Mesenchymal stem cell (in vitro differentiated cells and primary cell): ENCODE measurements at regions not wholly inside any gene's neighbourhood (a gene's known extent, or its start where the extent isn't known, plus 50 kb on each side); places are given as distances from the start of the nearest gene placed in this dataset.

Source experiments
- DNase-seq: peaks from one replicate; pipeline ENCODE4 v3.0.0-alpha.2; 2013
- H2AFZ ChIP-seq: one replicate; pipeline ENCODE4 v1.6.1; 2013; ENCODE audit warnings: low read depth, mild to moderate bottlenecking, control low read depth, inconsistent platforms, low read length, moderate library complexity
- H2AK5ac ChIP-seq: 2 replicates; pipeline ENCODE4 v1.6.1; 2013; ENCODE audit warnings: low read length, moderate library complexity, mild to moderate bottlenecking, inconsistent platforms; ENCODE audit not compliant: severe bottlenecking
- H2BK120ac ChIP-seq: one replicate; pipeline ENCODE4 v1.6.1; 2013; ENCODE audit warnings: low read depth, mild to moderate bottlenecking, inconsistent platforms, low read length, moderate library complexity
- H2BK12ac ChIP-seq, 2 experiments: one replicate each; pipeline ENCODE4 v1.6.1; 2013; ENCODE audit warnings: inconsistent platforms in 2 of 2, low read length in 2 of 2, mild to moderate bottlenecking in 2 of 2, moderate library complexity in 2 of 2, control low read depth in 1 of 2
- H2BK15ac ChIP-seq: one replicate; pipeline ENCODE4 v1.6.1; 2013; ENCODE audit warnings: mild to moderate bottlenecking, low read depth, inconsistent platforms; ENCODE audit not compliant: poor library complexity, severe bottlenecking
- H2BK5ac ChIP-seq: 2 replicates; pipeline ENCODE4 v1.6.1; 2013; ENCODE audit warnings: low read depth, mild to moderate bottlenecking, low read length, control low read depth, inconsistent platforms; ENCODE audit not compliant: poor library complexity, severe bottlenecking
- H3K14ac ChIP-seq, 2 experiments: one replicate each; pipeline ENCODE4 v1.6.1; 2013; ENCODE audit warnings: inconsistent platforms in 2 of 2, low read length in 2 of 2, control low read depth in 1 of 2, mild to moderate bottlenecking in 1 of 2, moderate library complexity in 1 of 2
- H3K18ac ChIP-seq, 2 experiments: one replicate each; pipeline ENCODE4 v1.6.1; 2013; ENCODE audit warnings: inconsistent platforms in 2 of 2, low read length in 2 of 2, control low read depth in 1 of 2, low read depth in 1 of 2, mild to moderate bottlenecking in 1 of 2
- H3K23ac ChIP-seq, 2 experiments: one replicate each; pipeline ENCODE4 v1.6.1; 2013; ENCODE audit warnings: inconsistent platforms in 2 of 2, low read length in 2 of 2, mild to moderate bottlenecking in 2 of 2, moderate library complexity in 2 of 2, control low read depth in 1 of 2
- H3K27ac ChIP-seq: 2 replicates; pipeline ENCODE4 v1.5.1; 2013; ENCODE audit warnings: mild to moderate bottlenecking, moderate library complexity, low read length, control low read depth, inconsistent platforms; ENCODE audit not compliant: poor library complexity, severe bottlenecking
- H3K27me3 ChIP-seq, 2 experiments: 2 replicates each; pipeline versions ENCODE4 v1.6.1 to v1.7.0; 2013; ENCODE audit warnings: low read length in 2 of 2, mild to moderate bottlenecking in 2 of 2, moderate library complexity in 2 of 2, control low read depth in 1 of 2, inconsistent platforms in 1 of 2; ENCODE audit not compliant: control insufficient read depth in 1 of 2, insufficient read depth in 1 of 2
- H3K36me3 ChIP-seq, 2 experiments: 2 replicates each; pipeline versions ENCODE4 v1.6.1 to v1.7.0; 2013; ENCODE audit warnings: low read length in 2 of 2, control low read depth in 1 of 2, inconsistent platforms in 1 of 2, low read depth in 1 of 2, mild to moderate bottlenecking in 1 of 2; ENCODE audit not compliant: insufficient read depth in 2 of 2, control insufficient read depth in 1 of 2
- H3K4ac ChIP-seq, 2 experiments: one replicate each; pipeline ENCODE4 v1.6.1; 2013; ENCODE audit warnings: inconsistent platforms in 2 of 2, low read length in 2 of 2, mild to moderate bottlenecking in 2 of 2, moderate library complexity in 2 of 2, control low read depth in 1 of 2, low read depth in 1 of 2
- H3K4me1 ChIP-seq: 2 replicates; pipeline ENCODE4 v1.6.1; 2013; ENCODE audit warnings: low read depth, low read length, control low read depth; ENCODE audit not compliant: control insufficient read depth, insufficient read depth
- H3K4me2 ChIP-seq: 2 replicates; pipeline ENCODE4 v1.6.1; 2013; ENCODE audit warnings: low read length, mild to moderate bottlenecking, inconsistent platforms; ENCODE audit not compliant: poor library complexity, severe bottlenecking
- H3K4me3 ChIP-seq, 2 experiments: 2 replicates each; pipeline versions ENCODE4 v1.5.1 to v1.7.0; 2013; ENCODE audit warnings: low read length in 2 of 2, mild to moderate bottlenecking in 2 of 2, control low read depth in 1 of 2, low read depth in 1 of 2; ENCODE audit not compliant: insufficient read depth in 1 of 2
- H3K79me1 ChIP-seq: replicated peaks from 2 replicates; pipeline ENCODE4 v1.6.1; 2013; ENCODE audit warnings: mild to moderate bottlenecking, control low read depth, low read length, inconsistent platforms; ENCODE audit not compliant: poor library complexity, severe bottlenecking
- H3K9ac ChIP-seq: 2 replicates; pipeline ENCODE4 v1.7.0; 2013; ENCODE audit warnings: mild to moderate bottlenecking, low read length, moderate library complexity
- H3K9me3 ChIP-seq: 2 replicates; pipeline ENCODE4 v1.7.0; 2013; ENCODE audit warnings: mild to moderate bottlenecking, low read length; ENCODE audit not compliant: control insufficient read depth
- H4K8ac ChIP-seq: one replicate; pipeline ENCODE4 v1.6.1; 2013; ENCODE audit warnings: inconsistent platforms, mild to moderate bottlenecking, low read length, moderate library complexity
- H4K91ac ChIP-seq: one replicate; pipeline ENCODE4 v1.6.1; 2013; ENCODE audit warnings: mild to moderate bottlenecking, low read length, inconsistent platforms
- WGBS: methylation state at CpG from one replicate; pipeline ENCODE4 v1.1.7; 2013; ENCODE audit warnings: mixed read lengths; 5-methylcytosine and 5-hydroxymethylcytosine counted together

GRCh38 chr3:72572489-72573007 lies 275.7 kb downstream of the SHQ1 start:
- Histone ChIP-seq H2AK5ac (no peak overlapping the region), H3K27ac (no peak overlapping the region), H4K8ac (no peak overlapping the region), H3K27me3 (peaks cover 0 to 28% of the 10 kb centered on the region in 2 experiments), H3K4me3 (no peak overlapping the region), H3K4me2 (no peak overlapping the region), H3K9me3 (no peaks in the 10 kb centered on the region), H2BK120ac (no peak overlapping the region), H3K79me1 (no peaks in the 10 kb centered on the region), H3K4me1 (peaks cover 5% of the 10 kb centered on the region), H3K18ac (no peak overlapping the region), H3K14ac (no peak overlapping the region), H3K9ac (no peak overlapping the region), H3K4ac (no peak overlapping the region), H2BK12ac (no peak overlapping the region), H4K91ac (no peak overlapping the region), H2BK15ac (no peak overlapping the region), H2AFZ (no peak overlapping the region), H3K36me3 (no peaks in the 10 kb centered on the region), H3K23ac (no peak overlapping the region), H2BK5ac (no peak overlapping the region)
- no peak for DNase-seq
- 86% methylated on average over 19 of the region's 19 CpGs for WGBS

- no peak overlapping the region for H4K91ac ChIP-seq
- no peaks in the 10 kb centered on the region for H3K9me3 ChIP-seq
- peak overlapping the region in 1 of 2 experiments; percentile 35 for H3K14ac ChIP-seq
- no peak overlapping the region for H3K9ac ChIP-seq
- peaks cover 5% of the 10 kb centered on the region for H3K4me1 ChIP-seq
- no peak overlapping the region for H2BK120ac ChIP-seq
- H3K4ac ChIP-seq, result no peak overlapping the region
- DNase-seq, result peak; percentile 30
- no peak overlapping the region for H3K4me2 ChIP-seq
- H4K8ac ChIP-seq, result peak overlapping the region; percentile 0
- H3K27me3 ChIP-seq, result peaks cover 0 to 28% of the 10 kb centered on the region in 2 experiments
- H3K4me3 ChIP-seq, result no peak overlapping the region
- H3K27ac ChIP-seq, result no peak overlapping the region
- H3K36me3 ChIP-seq, result no peaks in the 10 kb centered on the region
- 53% methylated on average over 13 of the region's 13 CpGs for WGBS
- H2BK5ac ChIP-seq, result no peak overlapping the region
- H2BK15ac ChIP-seq, result no peak overlapping the region
- no peak overlapping the region for H2BK12ac ChIP-seq
- no peak overlapping the region for H3K23ac ChIP-seq
- peak overlapping the region in 1 of 2 experiments; percentile 46 for H3K18ac ChIP-seq
- H2AK5ac ChIP-seq, result no peak overlapping the region
- no peak overlapping the region for H2AFZ ChIP-seq
- H3K79me1 ChIP-seq, result no peaks in the 10 kb centered on the region
These were observed 276.6 kb downstream of the SHQ1 start for GRCh38 chr3:72571638-72572114.

GRCh38 chr3:72571052-72571451 lies 277.2 kb downstream of the SHQ1 start:
- Histone ChIP-seq H3K14ac (no peak overlapping the region), H2BK120ac (no peak overlapping the region), H2BK5ac (no peak overlapping the region), H3K9ac (no peak overlapping the region), H3K27me3 (peaks cover 0 to 31% of the 10 kb centered on the region in 2 experiments), H4K8ac (peak overlapping the region; percentile 19), H3K79me1 (no peaks in the 10 kb centered on the region), H3K4me3 (no peak overlapping the region), H3K4me2 (no peak overlapping the region), H3K27ac (no peak overlapping the region), H3K4me1 (peaks cover 5% of the 10 kb centered on the region), H3K23ac (no peak overlapping the region), H2AK5ac (no peak overlapping the region), H4K91ac (no peak overlapping the region), H2AFZ (no peak overlapping the region), H3K9me3 (no peaks in the 10 kb centered on the region), H3K36me3 (no peaks in the 10 kb centered on the region), H3K4ac (no peak overlapping the region), H2BK15ac (no peak overlapping the region), H3K18ac (no peak overlapping the region), H2BK12ac (no peak overlapping the region)
- WGBS, result 85% methylated on average over 2 of the region's 3 CpGs
- no peak for DNase-seq

- Histone ChIP-seq H3K4me3 (no peak overlapping the region), H2BK5ac (no peak overlapping the region), H3K36me3 (no peaks in the 10 kb centered on the region), H3K4me2 (no peak overlapping the region), H3K4ac (no peak overlapping the region), H4K8ac (no peak overlapping the region), H2BK120ac (no peak overlapping the region), H2AFZ (no peak overlapping the region), H3K23ac (no peak overlapping the region), H3K18ac (no peak overlapping the region), H3K9ac (no peak overlapping the region), H2BK15ac (no peak overlapping the region), H3K79me1 (no peaks in the 10 kb centered on the region), H3K4me1 (peaks cover 5% of the 10 kb centered on the region), H4K91ac (no peak overlapping the region), H3K9me3 (no peaks in the 10 kb centered on the region), H3K27me3 (peaks cover 0 to 28% of the 10 kb centered on the region in 2 experiments), H2BK12ac (no peak overlapping the region), H3K27ac (no peak overlapping the region), H3K14ac (no peak overlapping the region), H2AK5ac (no peak overlapping the region)
- DNase-seq, result no peak
- WGBS, result 91% methylated on average over 9 of the region's 10 CpGs
These were observed 278.3 kb downstream of the SHQ1 start for GRCh38 chr3:72569754-72570440.
